Left renal cortex interstitium (tissue), 4 donors: ENCODE measurements at regions not wholly inside any gene's neighbourhood (a gene's known extent, or its start where the extent isn't known, plus 50 kb on each side); places are given as distances from the start of the nearest gene placed in this dataset.

Experiments used
- DNase-seq, 4 donors: peaks; one replicate each; pipeline ENCODE4 v3.0.0-alpha.2; 2013; ENCODE audit warnings: low read depth in 4 of 4, low spot score in 2 of 4, missing footprints in 1 of 4

DNA sequence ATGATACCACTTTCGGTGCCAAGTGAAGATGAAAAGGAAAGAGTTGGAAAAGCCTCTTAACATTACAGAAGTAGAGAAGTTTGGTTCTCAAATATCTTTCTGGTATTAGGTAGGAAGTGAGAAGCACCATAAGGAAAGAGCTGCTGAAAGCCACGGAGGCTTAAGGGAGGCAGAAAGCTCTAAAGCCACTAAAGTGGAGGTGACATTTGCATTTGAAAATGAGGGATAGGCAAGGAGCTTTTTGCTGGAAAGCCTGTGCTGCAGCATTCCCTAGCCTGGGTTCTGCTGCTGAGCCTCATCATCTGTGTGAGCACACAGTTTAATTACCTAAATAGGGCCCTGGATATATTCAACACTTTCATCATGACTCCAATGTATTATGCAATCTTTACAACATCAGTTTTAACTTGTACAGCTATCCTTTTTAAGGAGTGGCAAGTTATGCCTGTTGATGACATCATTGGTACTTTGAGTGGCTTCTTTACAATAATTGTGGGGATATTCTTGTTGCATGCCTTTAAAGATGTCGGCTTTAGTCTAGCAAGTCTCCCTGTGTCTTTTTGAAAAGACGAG, 315.4 kb downstream of the RBM26 start:
- no peak for DNase-seq

- DNase-seq: no peak
Measured at GRCh38 chr13:79084802-79085424, 321.1 kb downstream of the RBM26 start.

DNA sequence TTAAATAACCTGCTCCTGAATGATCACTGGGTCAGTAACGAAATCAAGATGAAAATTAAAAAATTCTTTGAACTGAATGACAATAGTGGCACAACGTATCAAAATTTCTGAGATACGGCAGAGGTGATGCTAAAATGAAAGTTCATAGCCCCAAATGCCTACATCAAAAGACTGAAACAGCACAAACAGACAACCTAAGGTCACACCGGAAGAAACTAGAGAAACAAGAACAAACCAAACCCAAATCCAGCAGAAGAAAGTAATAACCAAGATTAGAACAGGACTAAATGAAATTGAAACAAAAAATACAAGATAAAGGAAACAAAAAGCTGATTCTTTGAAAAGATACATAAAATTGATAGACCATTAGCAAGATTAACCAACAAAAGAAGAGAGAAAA, 324.1 kb downstream of the RBM26 start:
- DNase-seq: no peak

- no peak for DNase-seq
Measured at GRCh38 chr13:79079351-79079839, 326.7 kb downstream of the RBM26 start.

DNA sequence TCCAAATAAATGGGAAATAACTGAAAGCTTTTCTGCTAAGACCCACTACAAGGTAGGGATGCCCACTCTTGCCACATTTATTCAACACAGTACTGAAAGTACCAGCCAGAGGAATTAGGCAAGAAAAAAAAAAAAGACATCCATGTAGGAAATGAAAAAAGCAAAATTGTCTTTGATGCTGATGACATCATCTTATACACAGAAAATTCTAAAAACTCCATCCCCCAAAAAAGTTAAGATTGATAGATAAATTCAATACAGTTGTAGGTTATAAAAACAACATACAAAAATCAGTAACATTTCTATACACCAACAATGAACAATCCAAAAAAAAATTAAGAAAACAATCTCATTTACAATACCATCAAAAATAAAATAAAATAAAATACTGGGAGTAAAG, 330.4 kb downstream of the RBM26 start:
- no peak for DNase-seq

GRCh38 chr13:79070343-79070974, 335.6 kb downstream of the RBM26 start:
- DNase-seq: no peak

GRCh38 chr13:79062291-79062690, 343.8 kb downstream of the RBM26 start:
- DNase-seq: no peak

DNA sequence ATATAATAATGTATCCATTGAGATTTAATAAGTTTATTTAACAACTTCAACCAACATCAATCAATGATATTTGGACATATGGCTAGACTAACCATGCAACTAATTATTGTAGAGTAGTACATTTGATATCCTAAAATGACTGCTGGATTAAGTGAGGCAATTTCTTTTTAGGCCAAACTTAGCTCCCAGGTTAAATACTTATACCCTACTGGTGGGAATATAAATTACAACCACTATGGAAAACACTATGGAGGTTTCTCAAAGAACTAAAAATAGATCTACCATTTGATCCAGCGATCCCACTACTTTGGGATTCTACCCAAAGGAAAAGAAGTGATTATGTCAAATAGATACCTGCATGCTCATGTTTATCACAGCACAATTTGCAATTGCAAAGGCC, 345.8 kb downstream of the RBM26 start:
- DNase-seq: no peak

GRCh38 chr13:79056706-79057105, 349.3 kb downstream of the RBM26 start:
- no peak for DNase-seq

GRCh38 chr13:79051472-79051871, 354.6 kb downstream of the RBM26 start:
- DNase-seq: no peak

DNA sequence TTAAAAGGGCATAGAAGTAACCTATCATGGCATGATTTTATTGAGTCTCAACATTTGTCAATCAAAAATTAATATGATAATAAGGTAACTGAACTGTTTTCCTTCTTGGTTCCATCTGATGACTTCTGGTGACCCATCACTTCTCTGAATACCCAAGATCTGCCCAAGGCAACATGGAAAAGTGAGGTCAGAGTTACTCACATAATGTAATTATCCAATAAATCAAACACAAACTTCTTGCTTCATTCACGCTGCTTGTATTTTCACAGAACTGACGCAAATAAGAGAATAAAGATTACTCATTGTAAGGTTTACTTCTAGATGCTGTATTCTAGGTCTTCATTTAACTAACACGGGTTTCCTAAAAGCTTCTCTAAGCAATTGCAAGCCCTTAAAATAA, 361.6 kb downstream of the RBM26 start:
- DNase-seq: no peak

DNA sequence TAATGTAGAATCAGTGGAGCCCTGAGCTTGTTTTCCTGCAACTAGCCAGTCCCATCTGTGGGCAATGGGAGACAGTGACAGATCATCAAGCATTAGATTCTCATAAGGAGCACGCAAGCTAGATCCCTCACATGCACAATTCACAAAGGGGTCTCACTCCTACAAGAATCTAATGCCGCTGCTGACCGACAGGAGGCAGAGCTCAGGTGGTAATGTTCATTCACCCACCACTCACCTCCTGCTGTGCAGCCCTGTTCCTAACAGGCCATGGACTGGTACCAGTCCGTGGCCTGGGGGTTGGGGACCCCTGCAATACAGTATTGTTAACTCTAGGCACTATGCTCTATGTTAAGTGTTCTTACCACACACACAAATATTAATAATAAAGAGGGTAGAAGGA, 362.8 kb downstream of the RBM26 start:
- DNase-seq: no peak

GRCh38 chr13:79037197-79037596, 368.9 kb downstream of the RBM26 start:
- no peak for DNase-seq

- DNase-seq: no peak
Measured at GRCh38 chr13:79034341-79034740, 371.7 kb downstream of the RBM26 start.

DNA sequence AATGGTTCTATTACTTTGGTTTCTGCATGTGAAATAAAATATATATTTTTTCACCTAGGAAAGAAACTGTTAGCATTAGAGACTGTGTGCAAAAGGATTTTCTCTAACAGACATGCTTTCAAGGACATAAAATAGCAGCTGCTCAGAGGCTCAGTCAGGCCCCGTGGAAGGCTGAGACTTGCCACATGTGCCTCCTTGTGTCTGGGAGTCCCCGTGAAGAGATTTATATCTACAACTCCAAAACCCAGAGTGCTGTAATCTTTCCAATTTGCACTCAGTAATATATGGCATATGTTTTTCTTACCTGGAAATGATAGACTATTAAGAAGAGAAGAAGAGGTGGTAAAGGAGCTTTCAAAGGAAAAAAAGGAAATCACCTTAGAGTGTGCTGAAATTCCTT, 371.6 kb upstream of the OBI1 start:
- no peak for DNase-seq

- DNase-seq: no peak
Measured at GRCh38 chr13:79018166-79018565, 359.2 kb upstream of the OBI1 start.

- DNase-seq: no peak
Measured at GRCh38 chr13:79011179-79011578, 352.2 kb upstream of the OBI1 start.

DNA sequence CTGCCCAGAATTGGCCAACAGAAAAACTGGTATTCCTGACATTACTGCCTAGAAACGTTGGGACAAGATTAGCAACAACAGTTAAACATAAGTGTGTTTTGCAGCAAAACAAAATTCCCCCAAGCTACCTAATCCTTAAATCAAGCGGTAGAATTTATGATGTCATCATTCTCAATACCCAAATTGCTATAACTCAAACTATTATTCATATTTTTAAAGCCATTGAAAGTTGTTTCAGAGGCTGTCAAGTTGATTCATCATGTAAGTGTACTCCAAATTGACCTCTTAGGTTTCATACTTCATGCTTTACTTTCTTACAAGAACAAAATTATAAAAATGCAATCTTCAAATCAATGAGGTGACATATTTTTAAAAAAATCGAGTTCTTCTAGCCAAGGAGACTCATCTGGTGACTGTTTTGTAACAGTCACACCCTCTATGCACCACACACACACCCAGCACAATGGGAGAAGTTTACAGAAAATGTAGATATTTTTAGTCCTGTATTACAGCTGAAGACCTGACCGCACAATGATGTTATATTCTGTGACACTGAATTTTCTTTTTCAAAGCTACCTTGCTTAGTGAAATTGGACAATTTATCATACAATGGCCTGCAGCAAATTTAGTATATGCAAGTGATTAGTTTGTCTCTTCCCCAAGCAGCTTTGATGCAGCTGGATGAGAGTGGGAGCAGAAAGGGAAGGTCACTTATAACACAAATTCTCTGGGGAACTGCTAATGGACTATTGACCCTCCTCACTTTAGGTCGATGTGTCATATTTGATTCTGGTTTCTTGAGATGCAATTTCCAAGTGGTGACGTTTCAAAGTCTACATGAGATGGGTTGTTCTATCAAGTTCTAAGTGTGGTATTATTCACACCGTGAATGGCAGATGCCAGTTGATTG, 345.3 kb upstream of the OBI1 start:
- no peak for DNase-seq

- no peak for DNase-seq
Measured at GRCh38 chr13:78999494-78999893, 340.5 kb upstream of the OBI1 start.

GRCh38 chr13:78998630-78999315, 339.8 kb upstream of the OBI1 start:
- no peak for DNase-seq
